DOHH2 (cell line): ENCODE measurements at regions not wholly inside any gene's neighbourhood (a gene's known extent, or its start where the extent isn't known, plus 50 kb on each side); places are given as distances from the start of the nearest gene placed in this dataset.

Experiments
- CTCF ChIP-seq: fragments of 200-600 bp; sonication (generic); IDR thresholded peaks from one replicate; pipeline ENCODE4 v1.5.1; 2014; ENCODE audit warnings: antibody characterized with exemption, mild to moderate bottlenecking, low read depth, low read length; ENCODE audit not compliant: poor library complexity, severe bottlenecking
- EZH2phosphoT487 ChIP-seq: fragments of 200-600 bp; sonication (generic); IDR thresholded peaks from 2 replicates; pipeline ENCODE4 v1.6.1; 2017; ENCODE audit warnings: borderline replicate concordance, mild to moderate bottlenecking, antibody characterized with exemption, low read length, moderate library complexity, mixed read lengths

DNA sequence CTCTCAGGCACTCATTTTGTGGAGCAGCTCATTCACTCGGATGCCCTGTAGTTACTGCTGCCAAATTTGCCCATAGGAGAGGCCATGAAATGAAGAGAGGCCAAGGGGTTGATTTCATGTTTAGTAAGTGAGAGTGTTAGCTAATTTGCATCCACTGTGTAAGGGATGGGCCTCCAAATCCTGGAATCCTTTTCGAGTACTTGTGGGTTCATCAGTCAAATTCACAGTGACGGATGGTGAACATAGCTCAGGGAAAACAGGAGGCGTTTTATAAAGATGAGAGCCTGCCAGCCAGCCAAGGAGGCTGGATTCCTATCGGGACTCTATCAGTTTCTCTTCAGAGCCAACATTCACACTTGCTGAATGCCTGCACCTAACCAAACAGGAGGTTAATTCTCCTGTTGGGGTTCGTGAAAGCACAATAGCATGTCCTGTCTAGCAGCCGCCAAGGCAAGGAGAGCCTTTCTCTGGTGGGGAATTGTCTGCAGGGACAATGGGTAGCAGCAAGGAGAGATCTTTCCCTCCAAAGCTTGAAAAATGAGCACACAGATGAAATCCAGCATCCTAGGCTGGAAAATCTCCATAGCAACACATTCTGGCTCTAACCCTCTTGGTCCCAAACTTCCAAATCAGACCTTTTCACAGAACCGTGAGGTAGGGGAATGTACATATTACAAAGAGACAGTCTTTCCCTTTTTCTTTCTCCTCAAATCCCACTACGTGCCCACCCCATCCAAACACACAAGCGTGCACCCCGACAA is 231.4 kb upstream of the ECI2 start:
- TF ChIP-seq CTCF (no peak), EZH2phosphoT487 (no peak)
